ENCODE measurements at regions not wholly inside any gene's neighbourhood (a gene's known extent, or its start where the extent isn't known, plus 50 kb on each side); places are given as distances from the start of the nearest gene placed in this dataset.

DNA sequence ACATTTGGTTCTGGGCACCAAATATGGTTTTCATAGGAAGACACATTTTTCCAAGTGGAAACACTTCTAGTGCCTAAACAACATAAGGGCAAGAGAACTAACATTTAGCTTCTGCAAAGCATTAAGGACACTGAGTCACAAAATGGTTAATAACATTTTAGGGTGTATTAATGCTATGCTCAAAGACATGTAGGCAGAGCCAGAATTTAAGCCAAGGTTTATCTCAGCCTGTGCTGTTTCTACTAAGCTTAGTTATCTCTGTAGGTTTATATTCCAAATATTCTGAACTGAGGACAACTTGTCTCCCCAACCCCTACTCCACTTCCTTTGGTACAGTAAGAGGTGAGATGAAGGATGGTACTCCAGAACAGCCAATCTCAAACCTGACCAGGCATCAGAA is 54.1 kb upstream of the AKAP13 start:
- TF ChIP-seq POLR2AphosphoS5 (IDR thresholded peaks at IDR 0.05; ENCODE audit: low read depth, low read length) (no peak), SIN3A (IDR thresholded peaks at IDR 0.05; ENCODE audit: borderline replicate concordance, insufficient read depth, low read length) (no peak)
- TF ChIP-seq, protein P1, sequence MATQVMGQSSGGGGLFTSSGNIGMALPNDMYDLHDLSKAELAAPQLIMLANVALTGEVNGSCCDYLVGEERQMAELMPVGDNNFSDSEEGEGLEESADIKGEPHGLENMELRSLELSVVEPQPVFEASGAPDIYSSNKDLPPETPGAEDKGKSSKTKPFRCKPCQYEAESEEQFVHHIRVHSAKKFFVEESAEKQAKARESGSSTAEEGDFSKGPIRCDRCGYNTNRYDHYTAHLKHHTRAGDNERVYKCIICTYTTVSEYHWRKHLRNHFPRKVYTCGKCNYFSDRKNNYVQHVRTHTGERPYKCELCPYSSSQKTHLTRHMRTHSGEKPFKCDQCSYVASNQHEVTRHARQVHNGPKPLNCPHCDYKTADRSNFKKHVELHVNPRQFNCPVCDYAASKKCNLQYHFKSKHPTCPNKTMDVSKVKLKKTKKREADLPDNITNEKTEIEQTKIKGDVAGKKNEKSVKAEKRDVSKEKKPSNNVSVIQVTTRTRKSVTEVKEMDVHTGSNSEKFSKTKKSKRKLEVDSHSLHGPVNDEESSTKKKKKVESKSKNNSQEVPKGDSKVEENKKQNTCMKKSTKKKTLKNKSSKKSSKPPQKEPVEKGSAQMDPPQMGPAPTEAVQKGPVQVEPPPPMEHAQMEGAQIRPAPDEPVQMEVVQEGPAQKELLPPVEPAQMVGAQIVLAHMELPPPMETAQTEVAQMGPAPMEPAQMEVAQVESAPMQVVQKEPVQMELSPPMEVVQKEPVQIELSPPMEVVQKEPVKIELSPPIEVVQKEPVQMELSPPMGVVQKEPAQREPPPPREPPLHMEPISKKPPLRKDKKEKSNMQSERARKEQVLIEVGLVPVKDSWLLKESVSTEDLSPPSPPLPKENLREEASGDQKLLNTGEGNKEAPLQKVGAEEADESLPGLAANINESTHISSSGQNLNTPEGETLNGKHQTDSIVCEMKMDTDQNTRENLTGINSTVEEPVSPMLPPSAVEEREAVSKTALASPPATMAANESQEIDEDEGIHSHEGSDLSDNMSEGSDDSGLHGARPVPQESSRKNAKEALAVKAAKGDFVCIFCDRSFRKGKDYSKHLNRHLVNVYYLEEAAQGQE (IDR thresholded peaks at IDR 0.05; ENCODE audit: insufficient read depth in 1 of 2, low read depth in 2 of 2, low read length in 2 of 2), result no peak

All from PFSK-1 (cell line).